Stimulated activated CD4-positive, alpha-beta T cell treated with anti-CD3 and anti-CD28 coated beads, Interleukin-4, amount 100 ng/mL, for 48 hours (primary cell): ENCODE measurements at regions not wholly inside any gene's neighbourhood (a gene's known extent, or its start where the extent isn't known, plus 50 kb on each side); places are given as distances from the start of the nearest gene placed in this dataset.

ENCODE experiments used
- DNase-seq, 2 donors: peaks; one replicate each; pipeline ENCODE4 v3.0.0-alpha.2; 2020; ENCODE audit warnings: low read depth in 2 of 2

- no peak for DNase-seq
These were observed 217.9 kb upstream of the RAB6C start for GRCh38 chr2:129761569-129762021.

- DNase-seq: no peak
These were observed 216.9 kb upstream of the RAB6C start for GRCh38 chr2:129762386-129763189.

- no peak for DNase-seq
These were observed 216.1 kb upstream of the RAB6C start for GRCh38 chr2:129763190-129763846.

- DNase-seq: no peak
These were observed 215.5 kb upstream of the RAB6C start for GRCh38 chr2:129763966-129764365.

GRCh38 chr2:129764376-129765325, 214.8 kb upstream of the RAB6C start:
- DNase-seq: no peak

- no peak for DNase-seq
These were observed 214.2 kb upstream of the RAB6C start for GRCh38 chr2:129765326-129765677.

GRCh38 chr2:129765678-129766351, 213.7 kb upstream of the RAB6C start:
- no peak for DNase-seq

GRCh38 chr2:129766374-129766993, 213.0 kb upstream of the RAB6C start:
- no peak for DNase-seq

GRCh38 chr2:129767346-129768035, 212.0 kb upstream of the RAB6C start:
- no peak for DNase-seq

GRCh38 chr2:129768036-129768386, 211.5 kb upstream of the RAB6C start:
- DNase-seq: no peak

- no peak for DNase-seq
These were observed 210.8 kb upstream of the RAB6C start for GRCh38 chr2:129768485-129769184.

- no peak for DNase-seq
These were observed 210.1 kb upstream of the RAB6C start for GRCh38 chr2:129769185-129769991.

GRCh38 chr2:129771418-129772189, 207.9 kb upstream of the RAB6C start:
- no peak for DNase-seq

- DNase-seq: no peak
These were observed 207.3 kb upstream of the RAB6C start for GRCh38 chr2:129772190-129772579.

- DNase-seq: no peak
These were observed 203.4 kb upstream of the RAB6C start for GRCh38 chr2:129775952-129776653.

GRCh38 chr2:129777146-129777545, 202.3 kb upstream of the RAB6C start:
- no peak for DNase-seq

- DNase-seq: no peak
These were observed 201.5 kb upstream of the RAB6C start for GRCh38 chr2:129777762-129778583.
